IMR-90 (cell line): ENCODE measurements at regions not wholly inside any gene's neighbourhood (a gene's known extent, or its start where the extent isn't known, plus 50 kb on each side); places are given as distances from the start of the nearest gene placed in this dataset.

Experiments
- ATAC-seq: fragments of 200-7000 bp; cut with Tn5 transposase; 2 replicates; pipeline ENCODE4 v1.9.1; 2020; ENCODE audit warnings: low read depth, mild to moderate bottlenecking, moderate library complexity
- BruUV-seq: library from RNA; stranded (reverse); fragments of 400-500 nt; replicated peaks from 2 replicates; lab custom pipeline; 2021; lab: Mats Ljungman, UMichigan
- CTCF ChIA-PET: fragments of 300-600 bp; formaldehyde crosslinking; extraction: SDS; loops from one replicate; lab custom pipeline; 2021; ENCODE audit warnings: antibody characterized with exemption; lab: Yijun Ruan, JAX
- POLR2A ChIA-PET: fragments of 300-600 bp; sonication (Branson Sonifier 250); formaldehyde crosslinking; loops from one replicate; lab custom pipeline; 2022; ENCODE audit warnings: antibody characterized with exemption; ENCODE audit not compliant: unreplicated experiment; lab: Charles Lee
- DNase-seq: peaks from one replicate; pipeline ENCODE4 v3.0.0; 2013
- H2AFZ ChIP-seq: replicated peaks from 2 replicates; pipeline ENCODE3; 2013; ENCODE audit warnings: low read length, mild to moderate bottlenecking; ENCODE audit not compliant: poor library complexity
- H2AK5ac ChIP-seq: 2 replicates; pipeline ENCODE4 v1.6.1; 2013; ENCODE audit warnings: low read depth, low read length, inconsistent platforms
- H2AK9ac ChIP-seq: replicated peaks from 2 replicates; pipeline ENCODE3; 2013; ENCODE audit warnings: mild to moderate bottlenecking, low read depth, low read length, moderate library complexity; ENCODE audit not compliant: poor library complexity
- H2BK120ac ChIP-seq: 2 replicates; pipeline ENCODE4 v1.6.1; 2013; ENCODE audit warnings: low read depth, low read length, inconsistent platforms
- H2BK15ac ChIP-seq: 3 replicates; pipeline ENCODE4 v1.6.1; 2013; ENCODE audit warnings: low read depth, low read length, inconsistent platforms
- H2BK20ac ChIP-seq: 2 replicates; pipeline ENCODE4 v1.6.1; 2013; ENCODE audit warnings: low read depth, mild to moderate bottlenecking, inconsistent platforms, low read length, moderate library complexity
- H2BK5ac ChIP-seq: 2 replicates; pipeline ENCODE4 v1.6.1; 2013; ENCODE audit warnings: mild to moderate bottlenecking, low read depth, low read length, inconsistent platforms; ENCODE audit not compliant: poor library complexity, severe bottlenecking
- H3K14ac ChIP-seq: replicated peaks from 2 replicates; pipeline ENCODE4 v1.6.1; 2013; ENCODE audit warnings: low read depth, low read length, inconsistent platforms
- H3K18ac ChIP-seq: 2 replicates; pipeline ENCODE4 v1.6.1; 2013; ENCODE audit warnings: low read depth, low read length, control low read depth
- H3K23ac ChIP-seq: 2 replicates; pipeline ENCODE4 v1.6.1; 2013; ENCODE audit warnings: low read depth, low read length, inconsistent platforms
- H3K27ac ChIP-seq: 2 replicates; pipeline ENCODE4 v1.5.1; 2013; ENCODE audit warnings: mild to moderate bottlenecking, control low read depth, low read length; ENCODE audit not compliant: insufficient read depth
- H3K27me3 ChIP-seq: 2 replicates; pipeline ENCODE4 v1.6.1; 2013; ENCODE audit warnings: low read length; ENCODE audit not compliant: control insufficient read depth, insufficient read depth
- H3K36me3 ChIP-seq: 2 replicates; pipeline ENCODE4 v1.6.1; 2013; ENCODE audit warnings: low read length, mixed read lengths; ENCODE audit not compliant: control insufficient read depth, insufficient read depth
- H3K4ac ChIP-seq: 2 replicates; pipeline ENCODE4 v1.6.1; 2013; ENCODE audit warnings: low read depth, low read length, inconsistent platforms
- H3K4me1 ChIP-seq: 2 replicates; pipeline ENCODE4 v1.6.1; 2013; ENCODE audit warnings: low read length, mixed read lengths; ENCODE audit not compliant: control insufficient read depth, insufficient read depth
- H3K4me2 ChIP-seq: 2 replicates; pipeline ENCODE4 v1.6.1; 2013; ENCODE audit warnings: low read depth, mild to moderate bottlenecking, control low read depth, low read length, moderate library complexity
- H3K4me3 ChIP-seq: 2 replicates; pipeline ENCODE4 v1.5.1; 2013; ENCODE audit warnings: low read depth, mild to moderate bottlenecking, control low read depth, low read length, moderate library complexity; ENCODE audit not compliant: insufficient read depth
- H3K56ac ChIP-seq: 2 replicates; pipeline ENCODE4 v1.6.1; 2013; ENCODE audit warnings: low read length, inconsistent platforms; ENCODE audit not compliant: insufficient read depth; ENCODE audit errors: extremely low read depth
- H3K79me1 ChIP-seq, 2 experiments: 2 replicates each; pipeline ENCODE4 v1.6.1; 2013; ENCODE audit warnings: low read length in 2 of 2, inconsistent platforms in 1 of 2, low read depth in 1 of 2
- H3K9ac ChIP-seq: 2 replicates; pipeline ENCODE4 v1.6.1; 2013; ENCODE audit warnings: low read depth, low read length, control low read depth
- H3K9me1 ChIP-seq: 2 replicates; pipeline ENCODE4 v1.6.1; 2013; ENCODE audit warnings: low read length, inconsistent platforms; ENCODE audit not compliant: insufficient read depth
- H3K9me3 ChIP-seq: 2 replicates; pipeline ENCODE4 v1.6.1; 2013; ENCODE audit warnings: low read length; ENCODE audit not compliant: control insufficient read depth, insufficient read depth
- H4K20me1 ChIP-seq: 2 replicates; pipeline ENCODE4 v1.6.1; 2013; ENCODE audit warnings: low read length, inconsistent platforms; ENCODE audit not compliant: insufficient read depth
- H4K5ac ChIP-seq: 2 replicates; pipeline ENCODE4 v1.6.1; 2013; ENCODE audit warnings: mild to moderate bottlenecking, low read depth, low read length, control low read depth
- H4K8ac ChIP-seq, 2 experiments: 2 replicates each; pipeline ENCODE4 v1.6.1; 2013; ENCODE audit warnings: low read depth in 2 of 2, low read length in 2 of 2, control low read depth in 1 of 2, inconsistent platforms in 1 of 2
- H4K91ac ChIP-seq: 2 replicates; pipeline ENCODE4 v1.6.1; 2013; ENCODE audit warnings: low read depth, low read length, inconsistent platforms; ENCODE audit not compliant: insufficient read depth
- FOS ChIP-seq: fragments of 150-350 bp; IDR thresholded peaks from 2 replicates; pipeline ENCODE4 v1.6.1; 2016; ENCODE audit warnings: low read depth, low read length
- MXI1 ChIP-seq: IDR thresholded peaks from 2 replicates; pipeline ENCODE4 v1.6.1; 2012; ENCODE audit warnings: low read depth, mild to moderate bottlenecking, low read length, moderate library complexity, borderline replicate concordance
- WGBS, 2 experiments: methylation state at CpG; one replicate each; pipeline versions ENCODE4 v1.1.5 to v1.1.7; 2013; ENCODE audit warnings: missing lambda C conversion rate in 2 of 2; ENCODE audit not compliant: insufficient read length in 1 of 2; ENCODE audit errors: extremely low coverage in 2 of 2; 5-methylcytosine and 5-hydroxymethylcytosine counted together
- dilution Hi-C: fragments of 300-500 bp; cut with HindIII; formaldehyde crosslinking; loops from one replicate; pipeline ENCODE4 v1.14.3; 2018; ENCODE audit warnings: low sequenced_read_pairs; ENCODE audit not compliant: unreplicated experiment
- in situ Hi-C: fragments of 300-500 bp; cut with MboI; formaldehyde crosslinking; loops from 3 replicates; pipeline ENCODE4 v1.14.3; 2019; ENCODE audit warnings: low sequenced_read_pairs, inconsistent platforms, mixed read lengths
- intact Hi-C: fragments of 100-400 bp; cut with micrococcal nuclease; formaldehyde crosslinking; loops from 2 replicates; pipeline ENCODE4 v1.10.0; 2022

DNA sequence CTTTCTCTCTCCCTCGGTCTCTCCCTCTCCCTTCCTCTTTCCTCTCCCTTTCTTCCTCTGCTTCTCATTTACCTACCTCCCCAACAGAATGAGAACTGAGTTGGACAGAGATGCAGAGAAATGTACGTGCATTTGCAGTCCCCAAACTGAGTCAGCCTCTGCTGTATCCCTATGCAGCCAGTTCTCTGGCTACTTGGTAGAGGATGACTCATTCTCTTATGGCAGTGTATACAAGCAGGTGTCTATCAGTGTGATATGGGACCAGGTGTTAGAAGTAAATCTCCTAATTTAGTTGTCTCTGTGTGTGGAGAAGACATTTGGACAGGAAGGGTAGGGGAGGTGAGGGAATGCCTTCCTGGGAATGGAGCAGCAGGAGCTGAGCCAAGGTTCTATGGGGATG, 470.8 kb downstream of the CD109 start:
- 0 out of 2 replicates have a peak, but pooled peaks have one; percentile 13 for ATAC-seq
- Histone ChIP-seq H2BK15ac (peak overlapping the region; percentile 47; the same call in 1 of the 3 replicates), H2AK5ac (peak overlapping the region; percentile 17; the same call in 1 of the 2 replicates), H2AK9ac (peak overlapping the region; percentile 8), H4K8ac (peak overlapping the region in 1 of 2 experiments; percentile 4; a peak in 1 of 4 replicates), H2BK5ac (no peak overlapping the region), H4K20me1 (no peaks in the 10 kb centered on the region), H3K4me1 (peaks cover 8% of the 10 kb centered on the region; the same call in 1 of the 2 replicates), H2BK120ac (peak overlapping the region; percentile 77), H4K5ac (peak overlapping the region; percentile 3), H3K18ac (peak overlapping the region; percentile 42; the same call in 1 of the 2 replicates), H3K27me3 (no peaks in the 10 kb centered on the region), H3K4ac (peak overlapping the region; percentile 61), H3K36me3 (no peaks in the 10 kb centered on the region), H3K9ac (no peak overlapping the region), H3K27ac (no peak overlapping the region), H3K9me3 (peaks cover 3% of the 10 kb centered on the region; the same call in 1 of the 2 replicates), H3K79me1 (no peaks in the 10 kb centered on the region), H3K14ac (peak overlapping the region; percentile 33; the same call in 1 of the 2 replicates), H2AFZ (peak overlapping the region; percentile 4), H3K56ac (no peak overlapping the region), H3K4me3 (no peak overlapping the region), H2BK20ac (peak overlapping the region; percentile 14), H3K4me2 (no peak overlapping the region), H4K91ac (0 out of 2 replicates have a peak overlapping the region, but pooled peaks have one; percentile 5), H3K23ac (peak overlapping the region; percentile 48; the same call in 1 of the 2 replicates), H3K9me1 (peaks cover 4% of the 10 kb centered on the region)
- dilution Hi-C loops (no loop called here), intact Hi-C loops (no loop called here), in situ Hi-C loops (no loop called here)
- DNase-seq: peak; percentile 73
- POLR2A ChIA-PET: no interaction called here
- no TSS peak for BruUV-seq
- CTCF ChIA-PET: no interaction called here
- peak; percentile 58; the same call in 1 of the 2 replicates for TF ChIP-seq FOS
- no peak for TF ChIP-seq MXI1
- WGBS, 2 experiments: no CpG with 5 or more reads among the region's 2 CpGs
